ENCODE measurements at regions not wholly inside any gene's neighbourhood (a gene's known extent, or its start where the extent isn't known, plus 50 kb on each side); places are given as distances from the start of the nearest gene placed in this dataset.

GRCh38 chr7:9391221-9391620 is 957.8 kb downstream of the NXPH1 start:
- TF ChIP-seq CTCF (IDR thresholded peaks at IDR 0.05; ENCODE audit: low read length) (no peak), EZH2 (optimal IDR thresholded peaks at IDR 0.05; ENCODE audit: low read depth, low read length) (no peak)

All from MM.1S (cell line).